NB4 (cell line): ENCODE measurements at regions not wholly inside any gene's neighbourhood (a gene's known extent, or its start where the extent isn't known, plus 50 kb on each side); places are given as distances from the start of the nearest gene placed in this dataset.
"Not testable (repeated sequence)": the region's sequence is repeated elsewhere in the genome, so short reads cannot be mapped to it uniquely, and the experiment has no call there.

ENCODE experiments used
- DNase-seq: peaks from one replicate; pipeline ENCODE4 v3.0.0; 2010; ENCODE audit warnings: low read depth
- H3K4me3 ChIP-seq: one replicate; pipeline ENCODE4 v1.5.1; 2011; ENCODE audit warnings: mild to moderate bottlenecking, low read depth, low read length, moderate library complexity
- MYC ChIP-seq: IDR thresholded peaks from 2 replicates; pipeline ENCODE4 v1.6.1; 2011; ENCODE audit warnings: low read depth, low read length
- POLR2A ChIP-seq: IDR thresholded peaks from 2 replicates; pipeline ENCODE4 v1.6.1; 2011; ENCODE audit warnings: mild to moderate bottlenecking; ENCODE audit not compliant: insufficient read length; ENCODE audit errors: extremely low read depth
- TF ChIP-seq, protein P1 (sequence below): IDR thresholded peaks from 2 replicates; pipeline ENCODE4 v1.6.1; 2011; ENCODE audit warnings: low read depth, low read length
- TF ChIP-seq, protein P2 (sequence below): IDR thresholded peaks from one replicate; pipeline ENCODE4 v1.5.1; 2012; ENCODE audit warnings: low read depth, low read length

GRCh38 chr6:168860341-168860740, 393.3 kb downstream of the THBS2 start:
- no peak for DNase-seq
- H3K4me3 ChIP-seq = no peak overlapping the region
- TF ChIP-seq, protein P1, sequence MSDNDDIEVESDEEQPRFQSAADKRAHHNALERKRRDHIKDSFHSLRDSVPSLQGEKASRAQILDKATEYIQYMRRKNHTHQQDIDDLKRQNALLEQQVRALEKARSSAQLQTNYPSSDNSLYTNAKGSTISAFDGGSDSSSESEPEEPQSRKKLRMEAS = no peak
- TF ChIP-seq MYC = no peak
- TF ChIP-seq, protein P2, sequence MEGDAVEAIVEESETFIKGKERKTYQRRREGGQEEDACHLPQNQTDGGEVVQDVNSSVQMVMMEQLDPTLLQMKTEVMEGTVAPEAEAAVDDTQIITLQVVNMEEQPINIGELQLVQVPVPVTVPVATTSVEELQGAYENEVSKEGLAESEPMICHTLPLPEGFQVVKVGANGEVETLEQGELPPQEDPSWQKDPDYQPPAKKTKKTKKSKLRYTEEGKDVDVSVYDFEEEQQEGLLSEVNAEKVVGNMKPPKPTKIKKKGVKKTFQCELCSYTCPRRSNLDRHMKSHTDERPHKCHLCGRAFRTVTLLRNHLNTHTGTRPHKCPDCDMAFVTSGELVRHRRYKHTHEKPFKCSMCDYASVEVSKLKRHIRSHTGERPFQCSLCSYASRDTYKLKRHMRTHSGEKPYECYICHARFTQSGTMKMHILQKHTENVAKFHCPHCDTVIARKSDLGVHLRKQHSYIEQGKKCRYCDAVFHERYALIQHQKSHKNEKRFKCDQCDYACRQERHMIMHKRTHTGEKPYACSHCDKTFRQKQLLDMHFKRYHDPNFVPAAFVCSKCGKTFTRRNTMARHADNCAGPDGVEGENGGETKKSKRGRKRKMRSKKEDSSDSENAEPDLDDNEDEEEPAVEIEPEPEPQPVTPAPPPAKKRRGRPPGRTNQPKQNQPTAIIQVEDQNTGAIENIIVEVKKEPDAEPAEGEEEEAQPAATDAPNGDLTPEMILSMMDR = no peak
- no peak for TF ChIP-seq POLR2A

DNA sequence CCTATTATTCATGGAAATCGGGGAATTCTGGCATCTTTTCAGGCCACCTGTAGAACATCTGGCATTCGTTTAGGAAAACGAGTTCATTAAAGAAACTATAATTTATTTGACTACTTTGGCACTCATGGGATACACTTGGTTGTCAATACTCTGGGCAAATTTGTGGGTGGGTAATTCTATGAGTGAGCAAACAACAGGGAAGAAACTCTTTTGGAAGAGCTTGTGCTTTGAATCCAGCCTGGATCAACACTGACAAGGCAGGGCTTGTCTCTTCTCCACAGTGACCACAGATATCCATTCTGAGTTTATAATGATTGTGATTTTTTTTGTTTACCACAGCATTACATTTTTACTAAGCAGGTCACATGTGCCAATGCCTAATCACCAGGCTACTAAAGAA, 394.7 kb downstream of the THBS2 start:
- TF ChIP-seq, protein P2 = no peak
- TF ChIP-seq MYC = no peak
- TF ChIP-seq, protein P1 = no peak
- no peak for TF ChIP-seq POLR2A
- H3K4me3 ChIP-seq = no peak overlapping the region
- DNase-seq = no peak

DNA sequence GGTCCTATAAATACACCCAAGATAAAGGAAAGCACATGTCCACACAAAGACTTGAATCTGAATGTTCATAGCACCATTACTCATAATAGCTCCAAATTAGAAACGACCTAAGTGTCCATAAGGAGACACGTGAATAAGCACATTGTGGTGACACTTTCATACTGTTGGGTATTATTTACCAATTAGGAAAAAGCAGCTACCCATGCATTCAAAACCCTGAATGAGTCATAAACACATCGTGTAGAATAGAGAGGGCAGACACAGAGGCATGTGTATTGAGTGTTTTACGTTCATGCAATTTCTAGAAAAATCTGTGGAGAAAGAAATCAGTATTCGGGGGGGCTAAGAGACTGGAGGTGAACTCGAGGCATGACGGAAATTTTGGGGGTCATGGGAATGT, 396.7 kb downstream of the THBS2 start:
- H3K4me3 ChIP-seq = no peak overlapping the region
- DNase-seq = no peak
- TF ChIP-seq POLR2A (no peak), MYC (no peak)
- TF ChIP-seq, protein P1 = no peak
- TF ChIP-seq, protein P2 = no peak

GRCh38 chr6:168852376-168852884, 401.2 kb downstream of the THBS2 start:
- DNase-seq = no peak
- no peak overlapping the region for H3K4me3 ChIP-seq
- TF ChIP-seq, protein P2 = no peak
- TF ChIP-seq, protein P1 = no peak
- TF ChIP-seq MYC = no peak
- no peak for TF ChIP-seq POLR2A

- no peak for DNase-seq
- peak overlapping the region; percentile 17 for H3K4me3 ChIP-seq
- TF ChIP-seq, protein P1 = no peak
These were observed 401.9 kb downstream of the THBS2 start for GRCh38 chr6:168851460-168852375.

GRCh38 chr6:168850027-168850736, 403.5 kb downstream of the THBS2 start:
- not testable (repeated sequence) for DNase-seq, H3K4me3 ChIP-seq
